H1 (cell line): ENCODE measurements at regions not wholly inside any gene's neighbourhood (a gene's known extent, or its start where the extent isn't known, plus 50 kb on each side); places are given as distances from the start of the nearest gene placed in this dataset.

Source experiments
- CEBPB ChIP-seq: IDR thresholded peaks from 2 replicates; pipeline ENCODE4 v1.6.1; 2012; ENCODE audit warnings: low read depth, low read length
- CHD2 ChIP-seq: IDR thresholded peaks from 2 replicates; pipeline ENCODE4 v1.6.1; 2012; ENCODE audit warnings: low read length, improper control_type of control experiment
- POLR2AphosphoS5 ChIP-seq: IDR thresholded peaks from 2 replicates; pipeline ENCODE4 v1.6.1; 2011; ENCODE audit warnings: low read depth, low read length
- TCF12 ChIP-seq: IDR thresholded peaks from 2 replicates; pipeline ENCODE4 v1.6.1; 2011; ENCODE audit warnings: low read depth, mild to moderate bottlenecking, low read length

DNA sequence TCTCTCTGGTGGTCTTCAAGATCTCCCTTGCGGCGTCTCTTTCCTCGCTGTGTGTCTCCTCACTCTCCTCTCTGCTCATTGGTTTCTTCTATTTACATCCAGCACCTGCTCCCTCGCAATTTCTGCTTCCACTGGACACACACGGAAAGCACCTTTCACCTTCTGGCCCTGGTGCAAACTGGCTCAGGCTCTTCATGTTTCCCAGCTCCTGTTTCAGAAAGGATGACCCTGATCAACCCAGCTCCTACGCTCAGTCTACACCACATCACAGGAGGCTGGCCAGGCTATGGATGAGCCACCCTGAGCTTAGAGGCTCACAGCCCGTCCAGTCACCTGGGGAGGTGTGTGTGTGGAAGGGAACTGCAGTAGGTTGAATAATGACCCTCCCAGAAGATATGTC, 72.7 kb downstream of the MCFD2 start (continued):
- TF ChIP-seq CEBPB = no peak
- no peak for TF ChIP-seq TCF12
- no peak for TF ChIP-seq CHD2
- TF ChIP-seq POLR2AphosphoS5 = no peak
